ENCODE measurements at regions not wholly inside any gene's neighbourhood (a gene's known extent, or its start where the extent isn't known, plus 50 kb on each side); places are given as distances from the start of the nearest gene placed in this dataset.

GRCh38 chr5:52007230-52007858 is 624.1 kb downstream of the ISL1 start:
- WGBS, 2 experiments (ENCODE audit: extremely low coverage in 1 of 2, insufficient coverage in 1 of 2, insufficient read length in 1 of 2, insufficient replicate concordance in 2 of 2, low coverage in 1 of 2, low lambda C conversion rate in 2 of 2, missing lambda C conversion rate in 1 of 2): 42% methylated on average over 5 of the region's 5 CpGs; no CpG with 5 or more reads in 1 of the 2 experiments
- peak overlapping the region; percentile 86; the same call in 1 of the 2 replicates for H2AFZ ChIP-seq (ENCODE audit: low read length)
- no peak overlapping the region for H3K56ac ChIP-seq (replicated peaks; ENCODE audit: insufficient read length, low read depth, low read length)
- H4K5ac ChIP-seq (ENCODE audit: insufficient read length, low read depth, low read length): no peak overlapping the region
- no peak overlapping the region for H2BK5ac ChIP-seq (ENCODE audit: low read depth, low read length)
- H4K20me1 ChIP-seq (replicated peaks in 1 of 2; ENCODE audit: control insufficient read depth in 1 of 2, insufficient read depth in 2 of 2, low read length in 2 of 2): no peaks in the 10 kb centered on the region
- no peaks in the 10 kb centered on the region for H3K9me3 ChIP-seq (ENCODE audit: insufficient read depth in 2 of 2, low read depth in 1 of 2, low read length in 1 of 2)
- no peak overlapping the region for H3K14ac ChIP-seq (ENCODE audit: insufficient read length)
- no peak overlapping the region for H3K4ac ChIP-seq (replicated peaks; ENCODE audit: insufficient read length, low read depth, low read length)
- H3K9ac ChIP-seq (replicated peaks in 1 of 4; ENCODE audit: extremely low read depth in 1 of 4, low read depth in 3 of 4, low read length in 3 of 4): no peak overlapping the region
- CTCF ChIA-PET (ENCODE audit: partially characterized antibody): interaction anchor here (0.7 to 2.4 kb wide), 21 partner anchors 9 to 1049 kb away, joined by 3 to 20 read pairs (median 3); no protein-coding TSS in a partner anchor
- no peaks in the 10 kb centered on the region for H3K79me1 ChIP-seq (ENCODE audit: low read depth, low read length)
- no peak overlapping the region for H4K91ac ChIP-seq (replicated peaks; ENCODE audit: insufficient read length, low read length)
- no peak overlapping the region for H3K4me3 ChIP-seq (ENCODE audit: extremely low read depth in 1 of 4, insufficient read depth in 2 of 4, low read depth in 3 of 4, low read length in 4 of 4)
- no peak overlapping the region for H2BK120ac ChIP-seq (replicated peaks; ENCODE audit: low read depth, low read length)
- no peaks in the 10 kb centered on the region for H3K79me2 ChIP-seq (ENCODE audit: control insufficient read depth in 1 of 2, insufficient read depth in 2 of 2, low read length in 2 of 2)
- no peaks in the 10 kb centered on the region; a peak in 1 of 7 replicates for H3K4me1 ChIP-seq (replicated peaks in 1 of 4; ENCODE audit: control insufficient read depth in 3 of 4, insufficient read depth in 4 of 4, low read length in 3 of 4)
- no peak overlapping the region for H3K4me2 ChIP-seq (ENCODE audit: insufficient read depth in 1 of 2, low read depth in 2 of 2, low read length in 2 of 2)
- H3K36me3 ChIP-seq (ENCODE audit: control insufficient read depth in 2 of 4, insufficient read depth in 4 of 4, low read length in 3 of 4): no peaks in the 10 kb centered on the region
- H3K27ac ChIP-seq (ENCODE audit: low read depth, low read length): no peak overlapping the region
- DNase-seq (ENCODE audit: low read depth in 1 of 2, low spot score in 2 of 2): no peak
- no peak overlapping the region for H2BK20ac ChIP-seq (ENCODE audit: low read length)
- no peaks in the 10 kb centered on the region for H3K23me2 ChIP-seq (ENCODE audit: low read depth, low read length)
- no peak overlapping the region for H2AK5ac ChIP-seq (ENCODE audit: low read depth, low read length)
- H2BK15ac ChIP-seq (ENCODE audit: low read length): no peak overlapping the region
- no peak overlapping the region for H3K23ac ChIP-seq (ENCODE audit: insufficient read length)
- H3K27me3 ChIP-seq (replicated peaks in 1 of 4; ENCODE audit: control insufficient read depth in 3 of 4, extremely low read depth in 1 of 4, insufficient read depth in 3 of 4, low read length in 3 of 4): no peaks in the 10 kb centered on the region
- FAIRE-seq: peak; percentile 93
- H2BK12ac ChIP-seq (ENCODE audit: low read depth, low read length): 0 out of 2 replicates have a peak overlapping the region, but pooled peaks have one; percentile 29
- H3K18ac ChIP-seq (ENCODE audit: extremely low read depth, low read length): no peak overlapping the region
- H4K8ac ChIP-seq (ENCODE audit: extremely low read depth, insufficient read depth, low read length): no peak overlapping the region
- POLR2A ChIA-PET (ENCODE audit: partially characterized antibody): no interaction called here
- TF ChIP-seq YY1 (IDR thresholded peaks at IDR 0.05; ENCODE audit: low read depth, low read length): peak; percentile 66
- TF ChIP-seq SIX5 (IDR thresholded peaks at IDR 0.05; ENCODE audit: low read depth, low read length): no peak
- no peak for TF ChIP-seq EGR1 (IDR thresholded peaks at IDR 0.05; ENCODE audit: borderline replicate concordance, low read depth, low read length)
- no peak for TF ChIP-seq SP2 (IDR thresholded peaks at IDR 0.05; ENCODE audit: low read length)
- no peak for TF ChIP-seq ATF3 (IDR thresholded peaks at IDR 0.05; ENCODE audit: insufficient read depth, low read depth, low read length)
- no peak for TF ChIP-seq SRF (IDR thresholded peaks at IDR 0.05; ENCODE audit: low read depth, low read length)
- TF ChIP-seq CTCF (IDR thresholded peaks at IDR 0.05; ENCODE audit: control extremely low read depth in 1 of 3, insufficient read depth in 1 of 3, low read depth in 1 of 3, low read length in 3 of 3): peak in 2 of 3 experiments; percentile 79; a peak in 3 of 4 replicates
